Karpas-422 (cell line): ENCODE measurements at regions not wholly inside any gene's neighbourhood (a gene's known extent, or its start where the extent isn't known, plus 50 kb on each side); places are given as distances from the start of the nearest gene placed in this dataset. TPM values are rescaled to one million over a fixed set of nuclear protein-coding genes. Genes with fewer than 3 reads are reported as not detected.

Source experiments
- small RNA-seq: library from RNA; depleted of rRNA; stranded (forward); fragments of <200 nt; gene quantifications from one replicate; pipeline ENCODE3, GENCODE V24; 2014

Small RNA genes lying in the stretch of these regions (small RNA-seq; reads per million reads assigned to genes)
- not detected for gene AC093519.1
